ENCODE measurements at regions not wholly inside any gene's neighbourhood (a gene's known extent, or its start where the extent isn't known, plus 50 kb on each side); places are given as distances from the start of the nearest gene placed in this dataset.
"Not testable (repeated sequence)": the region's sequence is repeated elsewhere in the genome, so short reads cannot be mapped to it uniquely, and the experiment has no call there.

- no peaks in the 10 kb centered on the region for H3K9me3 ChIP-seq (ENCODE audit: low read depth, low read length)
- no peaks in the 10 kb centered on the region for H3K4me1 ChIP-seq (ENCODE audit: insufficient read depth, low read length)
- no peaks in the 10 kb centered on the region for H4K20me1 ChIP-seq (ENCODE audit: insufficient read depth, low read length)
- no peak overlapping the region for H3K4me3 ChIP-seq (ENCODE audit: insufficient read depth, low read length)
- no peaks in the 10 kb centered on the region for H3K36me3 ChIP-seq (ENCODE audit: insufficient read depth, low read length)
- no peak for DNase-seq (ENCODE audit: insufficient read length, low spot score, missing footprints)
- no peak overlapping the region for H3K27ac ChIP-seq (ENCODE audit: low read depth, low read length)
- H2AFZ ChIP-seq (ENCODE audit: low read length) = no peak overlapping the region
- TF ChIP-seq, protein P1, sequence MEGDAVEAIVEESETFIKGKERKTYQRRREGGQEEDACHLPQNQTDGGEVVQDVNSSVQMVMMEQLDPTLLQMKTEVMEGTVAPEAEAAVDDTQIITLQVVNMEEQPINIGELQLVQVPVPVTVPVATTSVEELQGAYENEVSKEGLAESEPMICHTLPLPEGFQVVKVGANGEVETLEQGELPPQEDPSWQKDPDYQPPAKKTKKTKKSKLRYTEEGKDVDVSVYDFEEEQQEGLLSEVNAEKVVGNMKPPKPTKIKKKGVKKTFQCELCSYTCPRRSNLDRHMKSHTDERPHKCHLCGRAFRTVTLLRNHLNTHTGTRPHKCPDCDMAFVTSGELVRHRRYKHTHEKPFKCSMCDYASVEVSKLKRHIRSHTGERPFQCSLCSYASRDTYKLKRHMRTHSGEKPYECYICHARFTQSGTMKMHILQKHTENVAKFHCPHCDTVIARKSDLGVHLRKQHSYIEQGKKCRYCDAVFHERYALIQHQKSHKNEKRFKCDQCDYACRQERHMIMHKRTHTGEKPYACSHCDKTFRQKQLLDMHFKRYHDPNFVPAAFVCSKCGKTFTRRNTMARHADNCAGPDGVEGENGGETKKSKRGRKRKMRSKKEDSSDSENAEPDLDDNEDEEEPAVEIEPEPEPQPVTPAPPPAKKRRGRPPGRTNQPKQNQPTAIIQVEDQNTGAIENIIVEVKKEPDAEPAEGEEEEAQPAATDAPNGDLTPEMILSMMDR (IDR thresholded peaks at IDR 0.05; ENCODE audit: extremely low read depth, low read depth, low read length) = no peak
- H3K4me2 ChIP-seq (ENCODE audit: insufficient read depth, low read length) = no peak overlapping the region
- H3K27me3 ChIP-seq (ENCODE audit: insufficient read depth, low read length) = no peaks in the 10 kb centered on the region
- H3K79me2 ChIP-seq (ENCODE audit: insufficient read depth, low read length) = no peaks in the 10 kb centered on the region
Observed at GRCh38 chr2:187050409-187050998, 201.5 kb upstream of the ZSWIM2 start.

- H3K9me3 ChIP-seq (ENCODE audit: low read depth, low read length) = no peaks in the 10 kb centered on the region
- DNase-seq (ENCODE audit: insufficient read length, low spot score, missing footprints) = no peak
- TF ChIP-seq, protein P1 (IDR thresholded peaks at IDR 0.05; ENCODE audit: extremely low read depth, low read depth, low read length) = no peak
- H3K4me3 ChIP-seq (ENCODE audit: insufficient read depth, low read length) = no peak overlapping the region
- no peaks in the 10 kb centered on the region for H3K27me3 ChIP-seq (ENCODE audit: insufficient read depth, low read length)
- H4K20me1 ChIP-seq (ENCODE audit: insufficient read depth, low read length) = no peaks in the 10 kb centered on the region
- no peak overlapping the region for H3K4me2 ChIP-seq (ENCODE audit: insufficient read depth, low read length)
- no peak overlapping the region for H3K27ac ChIP-seq (ENCODE audit: low read depth, low read length)
- H3K36me3 ChIP-seq (ENCODE audit: insufficient read depth, low read length) = no peaks in the 10 kb centered on the region
- H3K4me1 ChIP-seq (ENCODE audit: insufficient read depth, low read length) = no peaks in the 10 kb centered on the region
- H2AFZ ChIP-seq (ENCODE audit: low read length) = no peak overlapping the region
- H3K79me2 ChIP-seq (ENCODE audit: insufficient read depth, low read length) = no peaks in the 10 kb centered on the region
Observed at GRCh38 chr2:187037310-187037709, 188.3 kb upstream of the ZSWIM2 start.

GRCh38 chr2:187034434-187034833 is 185.5 kb upstream of the ZSWIM2 start:
- TF ChIP-seq, protein P1 (IDR thresholded peaks at IDR 0.05; ENCODE audit: extremely low read depth, low read depth, low read length) = no peak
- no peaks in the 10 kb centered on the region for H3K79me2 ChIP-seq (ENCODE audit: insufficient read depth, low read length)
- DNase-seq (ENCODE audit: insufficient read length, low spot score, missing footprints) = no peak

DNA sequence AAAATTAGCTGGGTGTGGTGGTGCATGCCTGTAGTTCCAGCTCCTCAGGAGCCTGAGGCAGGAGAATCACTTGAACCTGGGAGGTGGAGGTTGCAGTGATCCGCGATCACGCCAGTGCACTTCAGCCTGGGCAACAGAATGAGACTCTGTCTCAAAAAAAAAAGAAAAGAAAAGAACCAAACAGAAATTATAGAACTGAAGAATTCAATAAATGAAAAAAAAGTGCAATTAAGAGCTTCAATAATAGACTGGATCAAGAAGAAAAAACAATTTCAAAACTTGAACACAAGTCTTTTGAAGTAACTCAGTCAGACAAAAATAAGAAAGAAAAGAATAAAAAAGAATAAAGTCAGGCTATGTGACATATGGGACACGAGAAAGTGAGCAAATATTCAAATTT is 175.8 kb upstream of the ZSWIM2 start:
- no peaks in the 10 kb centered on the region for H3K36me3 ChIP-seq (ENCODE audit: insufficient read depth, low read length)
- TF ChIP-seq, protein P1 (IDR thresholded peaks at IDR 0.05; ENCODE audit: extremely low read depth, low read depth, low read length) = no peak
- H3K9me3 ChIP-seq (ENCODE audit: low read depth, low read length) = peaks cover 3% of the 10 kb centered on the region
- no peak overlapping the region for H3K4me3 ChIP-seq (ENCODE audit: insufficient read depth, low read length)
- H4K20me1 ChIP-seq (ENCODE audit: insufficient read depth, low read length) = no peaks in the 10 kb centered on the region
- H3K27ac ChIP-seq (ENCODE audit: low read depth, low read length) = no peak overlapping the region
- no peaks in the 10 kb centered on the region for H3K27me3 ChIP-seq (ENCODE audit: insufficient read depth, low read length)
- no peak for DNase-seq (ENCODE audit: insufficient read length, low spot score, missing footprints)
- H3K4me1 ChIP-seq (ENCODE audit: insufficient read depth, low read length) = no peaks in the 10 kb centered on the region
- H2AFZ ChIP-seq (ENCODE audit: low read length) = no peak overlapping the region
- no peaks in the 10 kb centered on the region for H3K79me2 ChIP-seq (ENCODE audit: insufficient read depth, low read length)
- no peak overlapping the region for H3K4me2 ChIP-seq (ENCODE audit: insufficient read depth, low read length)

More at GRCh38 chr2:187034434-187034833, 185.5 kb upstream of the ZSWIM2 start:
- H3K27me3 ChIP-seq (ENCODE audit: insufficient read depth, low read length) = no peaks in the 10 kb centered on the region
- no peaks in the 10 kb centered on the region for H4K20me1 ChIP-seq (ENCODE audit: insufficient read depth, low read length)
- no peak overlapping the region for H3K27ac ChIP-seq (ENCODE audit: low read depth, low read length)
- H2AFZ ChIP-seq (ENCODE audit: low read length) = no peak overlapping the region
- no peaks in the 10 kb centered on the region for H3K4me1 ChIP-seq (ENCODE audit: insufficient read depth, low read length)
- no peak overlapping the region for H3K4me3 ChIP-seq (ENCODE audit: insufficient read depth, low read length)
- no peak overlapping the region for H3K4me2 ChIP-seq (ENCODE audit: insufficient read depth, low read length)
- H3K36me3 ChIP-seq (ENCODE audit: insufficient read depth, low read length) = no peaks in the 10 kb centered on the region
- no peaks in the 10 kb centered on the region for H3K9me3 ChIP-seq (ENCODE audit: low read depth, low read length)

DNA sequence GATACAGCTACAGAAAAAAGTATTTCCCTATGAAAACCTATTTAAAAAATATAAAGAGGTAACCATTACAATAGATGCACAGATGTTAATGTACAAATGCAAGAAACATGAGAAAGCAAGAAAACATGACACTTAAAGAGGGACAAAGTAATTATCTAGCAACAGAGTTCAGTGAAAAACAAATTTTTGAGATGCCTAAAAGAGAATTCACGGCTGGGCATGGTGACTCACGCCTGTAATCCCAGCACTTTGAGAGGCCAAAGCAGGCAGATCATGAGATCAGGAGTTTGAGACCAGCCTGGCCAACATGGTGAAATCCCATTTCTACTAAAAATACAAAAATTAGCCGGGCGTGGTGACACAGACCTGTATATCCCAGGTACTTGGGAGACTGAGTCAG is 175.0 kb upstream of the ZSWIM2 start:
- H2AFZ ChIP-seq (ENCODE audit: low read length); H3K4me3 ChIP-seq (ENCODE audit: insufficient read depth, low read length); H3K4me2 ChIP-seq (ENCODE audit: insufficient read depth, low read length); H3K4me1 ChIP-seq (ENCODE audit: insufficient read depth, low read length); H3K9me3 ChIP-seq (ENCODE audit: low read depth, low read length); H3K27ac ChIP-seq (ENCODE audit: low read depth, low read length); H3K27me3 ChIP-seq (ENCODE audit: insufficient read depth, low read length); DNase-seq (ENCODE audit: insufficient read length, low spot score, missing footprints); H3K36me3 ChIP-seq (ENCODE audit: insufficient read depth, low read length); H3K79me2 ChIP-seq (ENCODE audit: insufficient read depth, low read length); H4K20me1 ChIP-seq (ENCODE audit: insufficient read depth, low read length): not testable (repeated sequence)
